Panc1 (cell line): ENCODE measurements at regions not wholly inside any gene's neighbourhood (a gene's known extent, or its start where the extent isn't known, plus 50 kb on each side); places are given as distances from the start of the nearest gene placed in this dataset.
"Not testable (repeated sequence)": the region's sequence is repeated elsewhere in the genome, so short reads cannot be mapped to it uniquely, and the experiment has no call there.

Experiments used
- ATAC-seq: fragments of 200-7000 bp; cut with Tn5 transposase; 2 replicates; pipeline ENCODE4 v1.9.1; 2020; ENCODE audit warnings: mild to moderate bottlenecking, moderate library complexity
- BruUV-seq: library from RNA; stranded (reverse); fragments of 400-500 nt; replicated peaks from 2 replicates; lab custom pipeline; 2021; lab: Mats Ljungman, UMichigan
- CTCF ChIA-PET: fragments of 300-600 bp; sonication (Branson Sonifier 250); formaldehyde crosslinking; loops from one replicate; lab custom pipeline; 2022; ENCODE audit warnings: antibody characterized with exemption; lab: Charles Lee
- POLR2A ChIA-PET: fragments of 300-600 bp; sonication (Branson Sonifier 250); formaldehyde crosslinking; loops from one replicate; lab custom pipeline; 2022; ENCODE audit warnings: antibody characterized with exemption; lab: Charles Lee
- DNase-seq: peaks from one replicate; pipeline ENCODE4 v3.0.0-alpha.2; 2010; ENCODE audit warnings: low read depth, low spot score
- H3K27ac ChIP-seq: 2 replicates; pipeline ENCODE4 v1.5.1; 2011; ENCODE audit warnings: mild to moderate bottlenecking, low read length, inconsistent platforms
- H3K27me3 ChIP-seq: fragments of 200-500 bp; sonication (Bioruptor generic); 2 replicates; pipeline ENCODE4 v1.6.0; 2014; ENCODE audit warnings: low read length, inconsistent platforms; ENCODE audit not compliant: control insufficient read depth, insufficient read depth
- H3K36me3 ChIP-seq: fragments of 200-500 bp; sonication (Bioruptor generic); 2 replicates; pipeline ENCODE4 v1.5.1; 2014; ENCODE audit warnings: inconsistent platforms, mild to moderate bottlenecking, low read length, moderate library complexity; ENCODE audit not compliant: control insufficient read depth, insufficient read depth
- H3K4me1 ChIP-seq: 2 replicates; pipeline ENCODE4 v1.5.1; 2011; ENCODE audit warnings: inconsistent platforms, mild to moderate bottlenecking, low read length, moderate library complexity; ENCODE audit not compliant: control insufficient read depth, insufficient read depth
- H3K4me3 ChIP-seq, 2 experiments: 2 replicates each; pipeline ENCODE4 v1.5.1; 2011 to 2012; ENCODE audit warnings: low read depth in 2 of 2, low read length in 2 of 2, mild to moderate bottlenecking in 2 of 2, inconsistent platforms in 1 of 2, moderate library complexity in 1 of 2
- H3K9me3 ChIP-seq: fragments of 200-500 bp; sonication (Bioruptor generic); 2 replicates; pipeline ENCODE4 v1.5.1; 2014; ENCODE audit warnings: low read depth, mild to moderate bottlenecking, inconsistent platforms, low read length, moderate library complexity; ENCODE audit not compliant: control insufficient read depth, insufficient read depth
- POLR2AphosphoS5 ChIP-seq: IDR thresholded peaks from 2 replicates; pipeline ENCODE4 v1.6.1; 2012; ENCODE audit warnings: mild to moderate bottlenecking, low read depth, low read length, moderate library complexity
- SIN3A ChIP-seq: IDR thresholded peaks from 2 replicates; pipeline ENCODE4 v1.6.1; 2012; ENCODE audit warnings: low read depth, mild to moderate bottlenecking, low read length, moderate library complexity, borderline replicate concordance; ENCODE audit not compliant: insufficient read depth
- TCF7L2 ChIP-seq: IDR thresholded peaks from 2 replicates; pipeline ENCODE4 v1.6.1; 2011; ENCODE audit warnings: mild to moderate bottlenecking, low read depth, low read length, inconsistent platforms
- in situ Hi-C: cut with HindIII; loops from 2 replicates; pipeline ENCODE4 v1.10.0; 2016; ENCODE audit warnings: low sequenced_read_pairs, low pct_unique_long_range_greater_than_20kb
- intact Hi-C: fragments of 100-400 bp; cut with micrococcal nuclease; formaldehyde crosslinking; loops from one replicate; pipeline ENCODE4 v1.10.0; 2022; ENCODE audit not compliant: unreplicated experiment
- TF ChIP-seq, protein P1 (sequence below): fragments of 450-650 bp; IDR thresholded peaks from 2 replicates; pipeline ENCODE4 v1.5.1; 2017; ENCODE audit warnings: mild to moderate bottlenecking
- TF ChIP-seq, protein P2 (sequence below), 2 experiments: IDR thresholded peaks; 2 replicates each; pipeline ENCODE4 v1.6.1; 2011 to 2012; ENCODE audit warnings: low read depth in 2 of 2, control low read depth in 1 of 2, low read length in 1 of 2, mild to moderate bottlenecking in 1 of 2, moderate library complexity in 1 of 2; ENCODE audit not compliant: insufficient read depth in 1 of 2

DNA sequence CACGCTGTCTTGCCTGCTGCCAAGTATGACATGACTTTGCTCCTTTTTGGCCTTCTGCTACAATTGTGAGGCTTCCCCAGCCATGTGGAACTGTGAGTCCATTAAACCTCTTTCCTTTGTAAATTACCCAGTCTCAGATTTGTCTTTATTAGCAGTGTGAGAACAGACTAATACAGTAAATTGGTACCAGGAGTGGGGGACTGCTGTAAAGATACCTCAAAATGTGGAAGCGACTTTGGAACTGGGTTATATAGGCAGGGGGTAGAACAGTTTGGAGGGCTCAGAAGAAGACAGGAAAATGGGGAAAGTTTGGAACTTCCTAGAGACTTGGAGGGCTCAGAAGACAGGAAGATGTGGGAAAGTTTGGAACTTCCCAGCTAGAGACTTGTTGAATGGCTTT lies 104.0 kb downstream of the IFI44 start:
- not testable (repeated sequence) for ATAC-seq

DNA sequence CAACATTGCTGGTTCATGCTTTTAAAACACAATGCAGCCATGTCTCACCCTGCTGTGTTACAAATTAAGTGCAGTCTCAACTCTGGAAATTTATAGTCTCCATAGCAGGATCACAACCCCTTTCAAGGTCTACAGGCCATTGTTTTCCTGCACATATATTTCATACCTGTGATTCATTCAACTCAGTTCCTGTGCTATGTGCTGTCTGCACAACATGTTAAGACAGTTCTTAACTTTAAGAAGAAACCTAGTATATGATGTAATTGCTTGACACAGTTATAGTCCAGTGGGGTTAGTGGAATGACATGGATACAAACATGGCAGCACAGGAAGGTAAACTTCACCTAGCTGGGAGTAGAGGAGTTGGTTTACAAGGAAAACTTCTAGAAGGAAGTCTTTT lies 106.4 kb downstream of the IFI44 start:
- Histone ChIP-seq H3K9me3 (no peaks in the 10 kb centered on the region; the same call in 1 of the 2 replicates), H3K4me3 (no peak overlapping the region), H3K27ac (no peak overlapping the region), H3K36me3 (no peaks in the 10 kb centered on the region), H3K27me3 (no peaks in the 10 kb centered on the region), H3K4me1 (no peaks in the 10 kb centered on the region)
- POLR2A ChIA-PET, result no interaction called here
- in situ Hi-C loops, result no loop called here
- DNase-seq (no peak), ATAC-seq (no peak)
- TF ChIP-seq, protein P1, sequence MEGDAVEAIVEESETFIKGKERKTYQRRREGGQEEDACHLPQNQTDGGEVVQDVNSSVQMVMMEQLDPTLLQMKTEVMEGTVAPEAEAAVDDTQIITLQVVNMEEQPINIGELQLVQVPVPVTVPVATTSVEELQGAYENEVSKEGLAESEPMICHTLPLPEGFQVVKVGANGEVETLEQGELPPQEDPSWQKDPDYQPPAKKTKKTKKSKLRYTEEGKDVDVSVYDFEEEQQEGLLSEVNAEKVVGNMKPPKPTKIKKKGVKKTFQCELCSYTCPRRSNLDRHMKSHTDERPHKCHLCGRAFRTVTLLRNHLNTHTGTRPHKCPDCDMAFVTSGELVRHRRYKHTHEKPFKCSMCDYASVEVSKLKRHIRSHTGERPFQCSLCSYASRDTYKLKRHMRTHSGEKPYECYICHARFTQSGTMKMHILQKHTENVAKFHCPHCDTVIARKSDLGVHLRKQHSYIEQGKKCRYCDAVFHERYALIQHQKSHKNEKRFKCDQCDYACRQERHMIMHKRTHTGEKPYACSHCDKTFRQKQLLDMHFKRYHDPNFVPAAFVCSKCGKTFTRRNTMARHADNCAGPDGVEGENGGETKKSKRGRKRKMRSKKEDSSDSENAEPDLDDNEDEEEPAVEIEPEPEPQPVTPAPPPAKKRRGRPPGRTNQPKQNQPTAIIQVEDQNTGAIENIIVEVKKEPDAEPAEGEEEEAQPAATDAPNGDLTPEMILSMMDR, result no peak
- TF ChIP-seq POLR2AphosphoS5 (no peak), TCF7L2 (no peak), SIN3A (no peak)
- TF ChIP-seq, protein P2, sequence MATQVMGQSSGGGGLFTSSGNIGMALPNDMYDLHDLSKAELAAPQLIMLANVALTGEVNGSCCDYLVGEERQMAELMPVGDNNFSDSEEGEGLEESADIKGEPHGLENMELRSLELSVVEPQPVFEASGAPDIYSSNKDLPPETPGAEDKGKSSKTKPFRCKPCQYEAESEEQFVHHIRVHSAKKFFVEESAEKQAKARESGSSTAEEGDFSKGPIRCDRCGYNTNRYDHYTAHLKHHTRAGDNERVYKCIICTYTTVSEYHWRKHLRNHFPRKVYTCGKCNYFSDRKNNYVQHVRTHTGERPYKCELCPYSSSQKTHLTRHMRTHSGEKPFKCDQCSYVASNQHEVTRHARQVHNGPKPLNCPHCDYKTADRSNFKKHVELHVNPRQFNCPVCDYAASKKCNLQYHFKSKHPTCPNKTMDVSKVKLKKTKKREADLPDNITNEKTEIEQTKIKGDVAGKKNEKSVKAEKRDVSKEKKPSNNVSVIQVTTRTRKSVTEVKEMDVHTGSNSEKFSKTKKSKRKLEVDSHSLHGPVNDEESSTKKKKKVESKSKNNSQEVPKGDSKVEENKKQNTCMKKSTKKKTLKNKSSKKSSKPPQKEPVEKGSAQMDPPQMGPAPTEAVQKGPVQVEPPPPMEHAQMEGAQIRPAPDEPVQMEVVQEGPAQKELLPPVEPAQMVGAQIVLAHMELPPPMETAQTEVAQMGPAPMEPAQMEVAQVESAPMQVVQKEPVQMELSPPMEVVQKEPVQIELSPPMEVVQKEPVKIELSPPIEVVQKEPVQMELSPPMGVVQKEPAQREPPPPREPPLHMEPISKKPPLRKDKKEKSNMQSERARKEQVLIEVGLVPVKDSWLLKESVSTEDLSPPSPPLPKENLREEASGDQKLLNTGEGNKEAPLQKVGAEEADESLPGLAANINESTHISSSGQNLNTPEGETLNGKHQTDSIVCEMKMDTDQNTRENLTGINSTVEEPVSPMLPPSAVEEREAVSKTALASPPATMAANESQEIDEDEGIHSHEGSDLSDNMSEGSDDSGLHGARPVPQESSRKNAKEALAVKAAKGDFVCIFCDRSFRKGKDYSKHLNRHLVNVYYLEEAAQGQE (IDR thresholded peaks at IDR 0.05; ENCODE audit: insufficient read depth in 1 of 2, low read depth in 2 of 2, low read length in 1 of 2), result no peak
- intact Hi-C loops, result no loop called here
- no TSS peak for BruUV-seq
- CTCF ChIA-PET, result no interaction called here

More for the DNA sequence above, 104.0 kb downstream of the IFI44 start:
- H3K27me3 ChIP-seq, in situ Hi-C loops, H3K4me3 ChIP-seq, POLR2A ChIA-PET, H3K4me1 ChIP-seq, DNase-seq, H3K36me3 ChIP-seq, BruUV-seq, intact Hi-C loops, H3K9me3 ChIP-seq, H3K27ac ChIP-seq, CTCF ChIA-PET: not testable (repeated sequence)

DNA sequence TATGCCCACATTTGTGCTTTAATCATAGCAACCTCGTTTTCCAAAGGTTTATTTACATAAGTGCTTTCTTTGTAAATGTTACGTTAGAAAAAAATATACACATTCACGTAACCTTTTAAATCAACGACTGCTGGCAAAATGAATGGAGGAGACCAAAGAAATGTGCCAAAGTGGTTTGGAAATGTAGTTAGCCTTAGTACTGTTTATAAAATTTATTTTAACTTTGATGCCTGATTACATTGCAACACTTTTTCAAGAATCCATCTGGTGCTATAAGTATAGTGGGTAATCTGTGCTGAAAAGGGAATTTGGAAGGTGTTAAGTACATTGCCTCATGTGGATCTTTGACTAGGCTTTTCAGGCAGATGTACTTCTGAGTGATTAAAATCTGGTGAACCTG lies 108.9 kb downstream of the IFI44 start:
- no peak overlapping the region for H3K27ac ChIP-seq
- no peaks in the 10 kb centered on the region; the same call in 1 of the 2 replicates for H3K9me3 ChIP-seq
- ATAC-seq, result no peak

More for the DNA sequence above, 108.9 kb downstream of the IFI44 start:
- TF ChIP-seq SIN3A (no peak), TCF7L2 (no peak)
- Histone ChIP-seq H3K4me3 (no peak overlapping the region), H3K27me3 (no peaks in the 10 kb centered on the region), H3K36me3 (no peaks in the 10 kb centered on the region), H3K4me1 (no peaks in the 10 kb centered on the region)
- ChIA-PET CTCF (no interaction called here), POLR2A (no interaction called here)
- DNase-seq, result no peak
- intact Hi-C loops (no loop called here), in situ Hi-C loops (no loop called here)
- BruUV-seq, result no TSS peak
